Hepatocyte (in vitro differentiated cells): ENCODE measurements at regions not wholly inside any gene's neighbourhood (a gene's known extent, or its start where the extent isn't known, plus 50 kb on each side); places are given as distances from the start of the nearest gene placed in this dataset.
"Not testable (repeated sequence)": the region's sequence is repeated elsewhere in the genome, so short reads cannot be mapped to it uniquely, and the experiment has no call there.

Source experiments
- DNase-seq: peaks from one replicate; pipeline ENCODE4 v3.0.0-alpha.2; 2016; ENCODE audit warnings: low spot score
- H2AFZ ChIP-seq: fragments of 200-600 bp; sonication (generic); 2 replicates; pipeline ENCODE4 v1.6.0; 2016; ENCODE audit warnings: antibody characterized with exemption, mild to moderate bottlenecking
- H3K27ac ChIP-seq: fragments of 200-600 bp; sonication (generic); 2 replicates; pipeline ENCODE4 v1.5.1; 2016; ENCODE audit warnings: mild to moderate bottlenecking
- H3K27me3 ChIP-seq: fragments of 200-600 bp; sonication (generic); 2 replicates; pipeline ENCODE4 v1.6.1; 2016
- H3K36me3 ChIP-seq: fragments of 200-600 bp; sonication (generic); replicated peaks from 2 replicates; pipeline ENCODE4 v1.5.1; 2016; ENCODE audit warnings: low read depth; ENCODE audit not compliant: insufficient read depth
- H3K4me1 ChIP-seq: fragments of 200-600 bp; sonication (generic); 2 replicates; pipeline ENCODE4 v1.5.1; 2016; ENCODE audit warnings: mild to moderate bottlenecking, moderate library complexity; ENCODE audit not compliant: insufficient read depth
- H3K4me2 ChIP-seq: fragments of 200-600 bp; sonication (generic); 2 replicates; pipeline ENCODE4 v1.6.0; 2016
- H3K4me3 ChIP-seq: fragments of 200-600 bp; sonication (generic); 2 replicates; pipeline ENCODE4 v1.5.1; 2016; ENCODE audit warnings: mild to moderate bottlenecking
- H3K79me2 ChIP-seq: fragments of 200-600 bp; sonication (generic); 2 replicates; pipeline ENCODE4 v1.6.0; 2017; ENCODE audit warnings: mild to moderate bottlenecking
- H3K9me2 ChIP-seq: fragments of 200-600 bp; sonication (generic); replicated peaks from 2 replicates; pipeline ENCODE4 v1.6.0; 2017; ENCODE audit warnings: mild to moderate bottlenecking; ENCODE audit not compliant: insufficient read depth
- H3K9me3 ChIP-seq: fragments of 200-600 bp; sonication (generic); 2 replicates; pipeline ENCODE4 v1.5.1; 2016; ENCODE audit warnings: low read depth, mild to moderate bottlenecking
- H4K20me1 ChIP-seq: fragments of 200-600 bp; sonication (generic); 2 replicates; pipeline ENCODE4 v1.6.0; 2016; ENCODE audit warnings: mild to moderate bottlenecking; ENCODE audit not compliant: insufficient read depth, poor library complexity, severe bottlenecking
- EZH2 ChIP-seq: fragments of 200-600 bp; sonication (generic); IDR thresholded peaks from 2 replicates; pipeline ENCODE4 v1.6.1; 2016; ENCODE audit warnings: antibody characterized with exemption, mild to moderate bottlenecking, borderline replicate concordance
- EZH2phosphoT487 ChIP-seq: fragments of 200-600 bp; sonication (generic); IDR thresholded peaks from one replicate; pipeline ENCODE4 v1.6.1; 2018; ENCODE audit warnings: antibody characterized with exemption, mild to moderate bottlenecking, low read depth, moderate library complexity; ENCODE audit not compliant: unreplicated experiment, severe bottlenecking
- WGBS: methylation state at CpG from one replicate; pipeline ENCODE4 v1.1.6; 2016; ENCODE audit warnings: low lambda C conversion rate; ENCODE audit errors: missing lambda C conversion rate; 5-methylcytosine and 5-hydroxymethylcytosine counted together
- TF ChIP-seq, protein P1 (sequence below): fragments of 200-600 bp; sonication (generic); IDR thresholded peaks from 2 replicates; pipeline ENCODE4 v1.5.1; 2016; ENCODE audit warnings: antibody characterized with exemption, mild to moderate bottlenecking; ENCODE audit not compliant: poor library complexity

DNA sequence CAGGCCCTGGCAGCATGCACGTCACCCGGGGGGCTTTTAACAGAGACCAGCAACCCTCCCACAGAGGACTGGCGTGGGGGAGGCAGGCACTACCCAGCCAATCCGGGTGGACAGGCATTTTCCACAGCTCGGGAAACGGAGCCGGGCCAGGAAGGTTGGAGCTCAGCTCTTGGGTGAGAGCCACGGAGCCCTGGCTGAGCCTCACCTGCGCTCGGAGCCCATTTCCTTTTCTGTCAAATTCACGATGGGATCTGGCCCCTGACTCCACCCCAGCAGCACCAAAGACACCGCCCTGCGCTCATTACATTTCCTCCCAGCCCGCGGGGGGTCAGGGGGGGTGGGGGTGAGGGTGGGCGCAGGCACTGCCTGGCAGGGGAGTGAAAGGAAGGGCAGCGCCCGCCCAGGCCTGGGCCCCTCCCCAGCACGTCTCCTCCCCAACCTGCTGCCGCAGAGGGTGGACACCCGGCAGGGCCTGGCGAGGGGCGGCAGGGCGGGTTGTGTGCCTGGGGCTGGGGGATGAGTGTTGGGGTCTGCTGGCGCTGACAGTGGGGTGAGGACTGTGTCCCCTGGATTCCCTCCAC lies 145.4 kb downstream of the LAT start:
- H3K36me3 ChIP-seq, H4K20me1 ChIP-seq, H3K27ac ChIP-seq, H3K4me3 ChIP-seq, H3K27me3 ChIP-seq, H2AFZ ChIP-seq, H3K4me2 ChIP-seq, H3K4me1 ChIP-seq, H3K79me2 ChIP-seq, H3K9me3 ChIP-seq, H3K9me2 ChIP-seq, DNase-seq: not testable (repeated sequence)
- 87% methylated on average over 14 of the region's 25 CpGs for WGBS

DNA sequence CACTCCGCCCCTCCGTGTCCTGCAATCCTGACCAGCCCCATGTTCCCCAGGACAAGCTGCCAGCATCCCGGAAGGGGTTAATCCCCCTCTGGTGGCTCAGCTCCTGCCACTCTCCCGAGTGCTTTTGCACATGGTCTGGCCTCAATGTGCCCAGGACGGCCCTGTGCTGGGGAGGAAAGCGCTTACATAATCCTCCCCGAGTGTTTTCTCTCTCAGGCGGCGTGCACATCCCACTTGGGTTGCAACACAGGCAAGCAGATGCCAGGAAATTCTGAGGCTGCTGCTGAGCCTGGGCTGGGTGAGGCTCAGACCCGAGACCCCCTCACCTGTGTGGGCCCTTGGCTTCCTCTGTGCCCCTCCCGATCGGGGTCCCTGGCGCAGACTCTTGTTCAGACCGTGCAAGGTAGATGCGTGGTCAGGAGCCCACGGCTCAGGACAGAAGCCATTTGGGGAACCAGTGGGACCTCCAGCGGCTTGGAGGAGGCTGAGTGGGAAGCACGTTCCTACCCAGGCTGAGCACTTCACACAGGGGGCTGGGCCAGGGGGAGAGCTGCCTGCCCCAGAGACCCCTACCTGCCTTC lies 144.7 kb downstream of the LAT start:
- H3K4me1 ChIP-seq, H3K9me2 ChIP-seq, H3K27me3 ChIP-seq, H4K20me1 ChIP-seq, H3K9me3 ChIP-seq, H3K4me3 ChIP-seq, H3K27ac ChIP-seq, H2AFZ ChIP-seq, H3K4me2 ChIP-seq, H3K36me3 ChIP-seq, DNase-seq, H3K79me2 ChIP-seq: not testable (repeated sequence)
- WGBS, result 76% methylated on average over 18 of the region's 18 CpGs

DNA sequence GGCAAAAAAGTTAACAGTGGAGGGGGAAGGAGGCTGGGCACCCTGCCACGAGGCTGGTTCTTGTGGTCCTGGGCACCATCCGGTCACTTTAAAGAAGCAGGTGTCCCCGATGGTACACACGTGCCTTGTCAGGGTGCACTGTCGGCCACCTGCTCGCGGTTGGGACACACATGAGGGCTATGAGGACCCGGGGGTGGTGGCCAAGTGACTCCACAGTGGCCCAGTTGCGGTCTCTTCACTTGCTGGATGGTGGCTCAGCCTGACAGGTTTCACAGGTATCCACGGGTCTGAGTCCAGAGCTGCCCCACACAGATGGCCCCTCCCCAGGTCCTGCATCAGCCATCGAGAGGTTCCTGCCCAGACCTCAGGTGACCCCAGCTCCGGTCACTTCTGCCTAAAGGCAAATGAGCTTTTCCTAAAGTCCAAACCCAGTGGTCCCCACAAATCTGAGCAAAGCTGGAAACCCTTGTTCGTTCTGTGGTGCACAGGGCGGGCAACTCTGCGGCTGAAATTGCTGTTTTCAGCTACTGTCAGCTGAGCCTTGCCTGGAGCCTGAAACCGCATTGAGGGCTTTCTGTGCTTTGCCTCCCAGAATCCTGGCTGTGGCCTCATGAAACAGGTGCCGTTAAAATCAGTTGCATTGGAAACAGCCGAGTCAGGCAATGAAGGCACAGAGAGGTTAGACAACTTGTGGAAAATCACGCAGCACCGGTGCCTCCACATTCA lies 144.0 kb downstream of the LAT start:
- DNase-seq, H3K4me1 ChIP-seq, H3K4me3 ChIP-seq, H3K9me2 ChIP-seq, H3K4me2 ChIP-seq, H2AFZ ChIP-seq, H3K27ac ChIP-seq, H3K27me3 ChIP-seq, H3K9me3 ChIP-seq, H3K79me2 ChIP-seq, H3K36me3 ChIP-seq, H4K20me1 ChIP-seq: not testable (repeated sequence)
- 89% methylated on average over 19 of the region's 20 CpGs for WGBS

DNA sequence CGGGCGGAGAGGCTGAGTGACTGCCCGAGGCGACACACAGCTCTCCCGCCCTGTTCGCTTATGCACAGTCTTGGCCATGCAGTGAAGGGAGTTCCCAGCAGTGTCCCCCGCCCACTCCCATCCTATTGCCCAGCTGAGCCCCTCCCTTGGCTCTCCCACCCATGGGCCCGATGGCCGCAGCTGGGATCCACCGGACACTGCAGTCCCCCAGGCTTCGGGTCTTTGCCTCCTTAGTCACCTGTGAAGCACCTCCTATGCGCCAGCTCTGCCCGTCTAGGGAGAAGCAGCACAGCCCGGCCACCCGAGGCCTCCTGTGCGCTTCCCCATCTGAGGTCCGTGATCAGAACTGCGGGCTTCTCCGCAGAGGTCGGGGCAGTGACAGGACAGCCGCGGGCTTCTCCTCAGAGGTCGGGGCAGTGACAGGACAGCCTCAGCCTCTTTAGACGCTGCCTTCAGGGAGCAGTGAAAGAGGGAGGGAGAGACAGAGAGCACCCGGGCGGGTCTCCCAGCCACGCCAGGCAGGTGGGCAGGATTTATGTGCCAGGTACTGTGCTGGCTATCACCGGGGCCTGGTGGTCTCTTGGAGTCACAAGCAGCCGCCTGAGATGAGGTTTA lies 143.1 kb downstream of the LAT start:
- not testable (repeated sequence) for H3K9me2 ChIP-seq, H3K79me2 ChIP-seq, H3K4me1 ChIP-seq, H4K20me1 ChIP-seq, DNase-seq, H2AFZ ChIP-seq, H3K36me3 ChIP-seq, H3K4me3 ChIP-seq, H3K4me2 ChIP-seq, H3K27me3 ChIP-seq, H3K27ac ChIP-seq, H3K9me3 ChIP-seq
- WGBS, result 90% methylated on average over 24 of the region's 29 CpGs

DNA sequence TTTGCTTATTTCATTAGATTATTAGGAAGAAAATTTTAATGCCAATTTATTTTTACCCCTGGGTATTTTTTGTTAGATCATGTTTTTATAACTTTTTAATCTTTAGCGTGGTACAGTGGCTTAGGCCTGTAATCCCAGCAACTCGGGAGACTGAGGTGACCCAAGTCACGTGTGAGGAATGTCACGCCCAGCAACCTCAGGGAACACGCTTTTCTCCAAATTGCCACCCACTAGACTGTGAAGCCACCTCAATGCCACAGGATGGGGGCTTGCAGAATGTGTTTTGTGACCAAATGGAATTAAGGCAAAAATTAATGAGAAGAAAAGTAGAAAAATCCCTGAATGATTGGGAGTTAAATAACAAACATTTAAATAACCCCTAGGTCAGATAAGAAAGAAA lies 141.8 kb downstream of the LAT start:
- DNase-seq, result no peak
- WGBS, result 76% methylated on average over 5 of the region's 5 CpGs

More for the DNA sequence above, 141.8 kb downstream of the LAT start:
- Histone ChIP-seq H3K36me3 (no peaks in the 10 kb centered on the region), H3K4me2 (no peak overlapping the region), H3K4me3 (no peak overlapping the region), H2AFZ (no peak overlapping the region), H3K4me1 (no peaks in the 10 kb centered on the region), H3K27ac (no peak overlapping the region), H3K27me3 (no peaks in the 10 kb centered on the region), H3K79me2 (no peaks in the 10 kb centered on the region), H4K20me1 (no peaks in the 10 kb centered on the region), H3K9me3 (no peaks in the 10 kb centered on the region), H3K9me2 (no peaks in the 10 kb centered on the region)
- no peak for TF ChIP-seq EZH2
- TF ChIP-seq, protein P1, sequence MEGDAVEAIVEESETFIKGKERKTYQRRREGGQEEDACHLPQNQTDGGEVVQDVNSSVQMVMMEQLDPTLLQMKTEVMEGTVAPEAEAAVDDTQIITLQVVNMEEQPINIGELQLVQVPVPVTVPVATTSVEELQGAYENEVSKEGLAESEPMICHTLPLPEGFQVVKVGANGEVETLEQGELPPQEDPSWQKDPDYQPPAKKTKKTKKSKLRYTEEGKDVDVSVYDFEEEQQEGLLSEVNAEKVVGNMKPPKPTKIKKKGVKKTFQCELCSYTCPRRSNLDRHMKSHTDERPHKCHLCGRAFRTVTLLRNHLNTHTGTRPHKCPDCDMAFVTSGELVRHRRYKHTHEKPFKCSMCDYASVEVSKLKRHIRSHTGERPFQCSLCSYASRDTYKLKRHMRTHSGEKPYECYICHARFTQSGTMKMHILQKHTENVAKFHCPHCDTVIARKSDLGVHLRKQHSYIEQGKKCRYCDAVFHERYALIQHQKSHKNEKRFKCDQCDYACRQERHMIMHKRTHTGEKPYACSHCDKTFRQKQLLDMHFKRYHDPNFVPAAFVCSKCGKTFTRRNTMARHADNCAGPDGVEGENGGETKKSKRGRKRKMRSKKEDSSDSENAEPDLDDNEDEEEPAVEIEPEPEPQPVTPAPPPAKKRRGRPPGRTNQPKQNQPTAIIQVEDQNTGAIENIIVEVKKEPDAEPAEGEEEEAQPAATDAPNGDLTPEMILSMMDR, result no peak
- no peak for TF ChIP-seq EZH2phosphoT487
